ENCODE measurements at regions not wholly inside any gene's neighbourhood (a gene's known extent, or its start where the extent isn't known, plus 50 kb on each side); places are given as distances from the start of the nearest gene placed in this dataset.

DNA sequence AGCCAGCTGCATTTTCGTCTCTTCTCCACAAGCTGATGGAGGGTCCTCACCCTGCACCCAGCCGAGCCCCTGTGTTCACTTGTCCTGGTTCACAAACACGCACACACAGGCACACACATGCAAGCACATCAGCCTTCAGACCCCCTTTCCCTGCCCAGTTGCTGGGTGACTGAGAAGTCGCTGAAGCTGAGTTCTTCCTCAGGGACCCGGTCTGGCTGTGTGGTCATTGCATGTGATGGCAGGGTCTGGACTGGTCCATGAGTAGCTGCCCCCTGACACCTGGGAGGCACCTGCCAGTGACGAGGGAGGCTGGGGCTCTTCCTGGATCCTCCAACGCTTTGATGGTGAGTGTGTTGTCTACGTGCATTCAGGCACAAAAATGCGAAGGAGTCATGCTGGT lies 546.1 kb upstream of the SALL3 start:
- TF ChIP-seq SIN3A (IDR thresholded peaks at IDR 0.05; ENCODE audit: borderline replicate concordance, insufficient read depth, low read length), result no peak
- no peak for TF ChIP-seq TAF1 (IDR thresholded peaks at IDR 0.05; ENCODE audit: borderline replicate concordance, insufficient read depth, low read length)
- TF ChIP-seq REST (IDR thresholded peaks at IDR 0.05; ENCODE audit: insufficient read depth in 1 of 2, low read depth in 2 of 2, low read length in 2 of 2), result no peak
- no peak for TF ChIP-seq FOXP2 (optimal IDR thresholded peaks at IDR 0.05; ENCODE audit: borderline replicate concordance, extremely low read depth, extremely low read length, insufficient read depth)
- TF ChIP-seq POLR2AphosphoS5 (IDR thresholded peaks at IDR 0.05; ENCODE audit: low read depth, low read length), result no peak

DNA sequence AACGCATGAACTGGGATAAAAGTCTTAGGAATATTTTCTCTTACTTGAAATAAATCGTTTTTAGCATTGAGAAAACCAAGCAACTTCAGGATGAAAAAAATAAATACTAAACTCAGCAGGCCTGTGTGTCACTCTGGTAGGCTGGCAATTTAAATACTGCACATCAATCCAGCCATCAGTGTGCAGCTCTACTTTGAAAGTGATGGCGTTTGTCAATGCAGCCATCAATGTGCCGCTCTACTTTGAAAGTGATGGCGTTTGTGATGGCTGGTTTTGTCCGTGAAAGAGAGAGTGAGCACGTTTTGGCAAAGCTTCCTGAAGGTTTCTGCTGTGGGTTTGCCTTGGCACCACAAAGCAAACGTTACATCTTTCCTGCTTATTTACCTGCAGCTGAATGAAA lies 543.5 kb upstream of the SALL3 start:
- TF ChIP-seq REST (IDR thresholded peaks at IDR 0.05; ENCODE audit: insufficient read depth in 1 of 2, low read depth in 2 of 2, low read length in 2 of 2) (no peak), POLR2AphosphoS5 (IDR thresholded peaks at IDR 0.05; ENCODE audit: low read depth, low read length) (no peak), SIN3A (IDR thresholded peaks at IDR 0.05; ENCODE audit: borderline replicate concordance, insufficient read depth, low read length) (no peak), FOXP2 (optimal IDR thresholded peaks at IDR 0.05; ENCODE audit: borderline replicate concordance, extremely low read depth, extremely low read length, insufficient read depth) (no peak), TAF1 (IDR thresholded peaks at IDR 0.05; ENCODE audit: borderline replicate concordance, insufficient read depth, low read length) (no peak)

- TF ChIP-seq FOXP2 (optimal IDR thresholded peaks at IDR 0.05; ENCODE audit: borderline replicate concordance, extremely low read depth, extremely low read length, insufficient read depth), result no peak
- TF ChIP-seq SIN3A (IDR thresholded peaks at IDR 0.05; ENCODE audit: borderline replicate concordance, insufficient read depth, low read length), result no peak
- TF ChIP-seq TAF1 (IDR thresholded peaks at IDR 0.05; ENCODE audit: borderline replicate concordance, insufficient read depth, low read length), result no peak
- no peak for TF ChIP-seq REST (IDR thresholded peaks at IDR 0.05; ENCODE audit: insufficient read depth in 1 of 2, low read depth in 2 of 2, low read length in 2 of 2)
- TF ChIP-seq POLR2AphosphoS5 (IDR thresholded peaks at IDR 0.05; ENCODE audit: low read depth, low read length), result no peak
Measured at GRCh38 chr18:78445880-78446279, 533.7 kb upstream of the SALL3 start.

GRCh38 chr18:78447211-78447610 lies 532.4 kb upstream of the SALL3 start:
- TF ChIP-seq POLR2AphosphoS5 (IDR thresholded peaks at IDR 0.05; ENCODE audit: low read depth, low read length), result no peak
- no peak for TF ChIP-seq SIN3A (IDR thresholded peaks at IDR 0.05; ENCODE audit: borderline replicate concordance, insufficient read depth, low read length)
- TF ChIP-seq FOXP2 (optimal IDR thresholded peaks at IDR 0.05; ENCODE audit: borderline replicate concordance, extremely low read depth, extremely low read length, insufficient read depth), result no peak
- TF ChIP-seq TAF1 (IDR thresholded peaks at IDR 0.05; ENCODE audit: borderline replicate concordance, insufficient read depth, low read length), result no peak
- no peak for TF ChIP-seq REST (IDR thresholded peaks at IDR 0.05; ENCODE audit: insufficient read depth in 1 of 2, low read depth in 2 of 2, low read length in 2 of 2)

- TF ChIP-seq FOXP2 (optimal IDR thresholded peaks at IDR 0.05; ENCODE audit: borderline replicate concordance, extremely low read depth, extremely low read length, insufficient read depth), result no peak
- TF ChIP-seq SIN3A (IDR thresholded peaks at IDR 0.05; ENCODE audit: borderline replicate concordance, insufficient read depth, low read length), result no peak
- TF ChIP-seq POLR2AphosphoS5 (IDR thresholded peaks at IDR 0.05; ENCODE audit: low read depth, low read length), result no peak
- TF ChIP-seq REST (IDR thresholded peaks at IDR 0.05; ENCODE audit: insufficient read depth in 1 of 2, low read depth in 2 of 2, low read length in 2 of 2), result no peak
- TF ChIP-seq TAF1 (IDR thresholded peaks at IDR 0.05; ENCODE audit: borderline replicate concordance, insufficient read depth, low read length), result no peak
Measured at GRCh38 chr18:78448106-78448505, 531.5 kb upstream of the SALL3 start.
